OCI-LY7 (cell line): ENCODE measurements at regions not wholly inside any gene's neighbourhood (a gene's known extent, or its start where the extent isn't known, plus 50 kb on each side); places are given as distances from the start of the nearest gene placed in this dataset.

Source experiments
- BruUV-seq: library from RNA; stranded (reverse); fragments of 400-500 nt; replicated peaks from 2 replicates; lab custom pipeline; 2021; lab: Mats Ljungman, UMichigan
- CTCF ChIA-PET: fragments of 300-600 bp; sonication (Branson Sonifier 250); formaldehyde crosslinking; loops from one replicate; lab custom pipeline; 2022; ENCODE audit warnings: antibody characterized with exemption; ENCODE audit not compliant: unreplicated experiment; lab: Charles Lee
- POLR2A ChIA-PET: fragments of 300-600 bp; sonication (Branson Sonifier 250); formaldehyde crosslinking; loops from one replicate; lab custom pipeline; 2022; ENCODE audit warnings: antibody characterized with exemption; lab: Charles Lee
- DNase-seq: peaks from one replicate; pipeline ENCODE4 v3.0.0-alpha.2; 2015; ENCODE audit warnings: low spot score
- H2AFZ ChIP-seq: fragments of 200-600 bp; sonication (generic), shearing (Covaris generic); 2 replicates; pipeline ENCODE4 v1.6.1; 2014; ENCODE audit warnings: mild to moderate bottlenecking, antibody characterized with exemption, low read length, moderate library complexity
- H3K27ac ChIP-seq: fragments of 200-600 bp; sonication (generic); 2 replicates; pipeline ENCODE4 v1.5.1; 2014; ENCODE audit warnings: mixed run types, low read depth, mild to moderate bottlenecking, moderate library complexity, low read length, inconsistent platforms; ENCODE audit not compliant: poor library complexity, severe bottlenecking
- H3K36me3 ChIP-seq: fragments of 200-600 bp; sonication (generic); 2 replicates; pipeline ENCODE4 v1.6.1; 2014; ENCODE audit warnings: mild to moderate bottlenecking, antibody characterized with exemption, low read length, moderate library complexity, mixed read lengths; ENCODE audit not compliant: insufficient read depth
- H3K4me1 ChIP-seq: fragments of 200-600 bp; sonication (generic); 2 replicates; pipeline ENCODE4 v1.5.1; 2014; ENCODE audit warnings: mild to moderate bottlenecking, low read length; ENCODE audit not compliant: insufficient read depth, poor library complexity, severe bottlenecking
- H3K4me2 ChIP-seq: fragments of 200-600 bp; sonication (generic); 2 replicates; pipeline ENCODE4 v1.6.1; 2014; ENCODE audit warnings: mild to moderate bottlenecking, low read length
- H3K4me3 ChIP-seq: fragments of 200-600 bp; sonication (generic); 2 replicates; pipeline ENCODE4 v1.5.1; 2014; ENCODE audit warnings: mild to moderate bottlenecking, low read depth, low read length; ENCODE audit not compliant: poor library complexity, severe bottlenecking
- H3K79me2 ChIP-seq: fragments of 200-600 bp; sonication (generic); 2 replicates; pipeline ENCODE4 v1.6.1; 2016; ENCODE audit warnings: low read depth, mild to moderate bottlenecking, low read length, moderate library complexity, mixed read lengths; ENCODE audit not compliant: insufficient read depth
- H3K9me2 ChIP-seq: fragments of 200-600 bp; sonication (generic); 2 replicates; pipeline ENCODE4 v1.6.1; 2016; ENCODE audit warnings: mild to moderate bottlenecking, low read length, mixed read lengths; ENCODE audit not compliant: insufficient read depth
- H3K9me3 ChIP-seq: fragments of 200-600 bp; sonication (generic); 2 replicates; pipeline ENCODE4 v1.6.1; 2014; ENCODE audit warnings: mild to moderate bottlenecking, mixed run types, low read length, mixed read lengths
- H4K20me1 ChIP-seq: fragments of 200-600 bp; sonication (generic); 2 replicates; pipeline ENCODE4 v1.6.1; 2014; ENCODE audit warnings: mild to moderate bottlenecking, antibody characterized with exemption, low read length, moderate library complexity, mixed read lengths; ENCODE audit not compliant: insufficient read depth
- EZH2phosphoT487 ChIP-seq: fragments of 200-600 bp; sonication (generic); IDR thresholded peaks from 2 replicates; pipeline ENCODE4 v1.6.1; 2018; ENCODE audit warnings: low read depth, borderline replicate concordance, mild to moderate bottlenecking, mixed run types, antibody characterized with exemption, low read length, moderate library complexity, mixed read lengths
- intact Hi-C: fragments of 100-400 bp; cut with micrococcal nuclease; formaldehyde crosslinking; loops from one replicate; pipeline ENCODE4 v1.10.0; 2022; ENCODE audit not compliant: unreplicated experiment
- TF ChIP-seq, protein P1 (sequence below): fragments of 200-600 bp; sonication (generic); conservative IDR thresholded peaks from 2 replicates; pipeline ENCODE4 v1.5.1; 2014; ENCODE audit warnings: mild to moderate bottlenecking, antibody characterized with exemption, low read length, moderate library complexity, mixed read lengths

DNA sequence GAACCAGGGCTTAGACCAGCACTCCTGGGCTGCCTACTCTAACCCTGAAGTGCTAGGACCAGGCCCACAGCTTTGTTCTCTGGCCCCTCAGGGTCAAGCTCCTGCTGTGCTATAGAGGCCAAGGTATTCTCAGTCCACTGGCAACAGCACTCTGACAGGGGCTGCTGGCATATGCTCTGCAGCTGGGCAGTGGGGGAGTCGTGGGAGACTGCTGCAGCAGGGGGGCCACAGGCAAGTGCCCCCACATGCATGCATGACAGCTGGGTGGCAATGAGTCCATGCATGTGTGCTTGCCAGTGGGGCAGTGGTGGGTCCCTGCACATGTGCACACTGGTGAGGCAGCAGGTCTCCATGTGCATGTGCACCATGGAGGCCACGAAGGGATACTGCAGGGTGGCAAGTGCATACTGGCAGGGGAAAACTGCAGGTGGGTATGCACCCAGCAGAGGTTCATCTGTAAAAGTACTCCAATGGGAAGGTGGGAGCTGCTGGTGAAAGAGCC, 364.9 kb upstream of the IRAK1BP1 start:
- CTCF ChIA-PET, result no interaction called here
- no peak overlapping the region for H3K4me2 ChIP-seq
- no peak overlapping the region for H3K4me3 ChIP-seq
- no peaks in the 10 kb centered on the region for H3K79me2 ChIP-seq
- H3K27ac ChIP-seq, result no peak overlapping the region
- H4K20me1 ChIP-seq, result no peaks in the 10 kb centered on the region
- H3K9me3 ChIP-seq, result no peaks in the 10 kb centered on the region
- H3K9me2 ChIP-seq, result no peaks in the 10 kb centered on the region
- no TSS peak for BruUV-seq
- POLR2A ChIA-PET, result no interaction called here
- no peak overlapping the region for H2AFZ ChIP-seq
- intact Hi-C loops, result no loop called here
- DNase-seq, result no peak
- H3K4me1 ChIP-seq, result no peaks in the 10 kb centered on the region
- TF ChIP-seq EZH2phosphoT487, result no peak
- TF ChIP-seq, protein P1, sequence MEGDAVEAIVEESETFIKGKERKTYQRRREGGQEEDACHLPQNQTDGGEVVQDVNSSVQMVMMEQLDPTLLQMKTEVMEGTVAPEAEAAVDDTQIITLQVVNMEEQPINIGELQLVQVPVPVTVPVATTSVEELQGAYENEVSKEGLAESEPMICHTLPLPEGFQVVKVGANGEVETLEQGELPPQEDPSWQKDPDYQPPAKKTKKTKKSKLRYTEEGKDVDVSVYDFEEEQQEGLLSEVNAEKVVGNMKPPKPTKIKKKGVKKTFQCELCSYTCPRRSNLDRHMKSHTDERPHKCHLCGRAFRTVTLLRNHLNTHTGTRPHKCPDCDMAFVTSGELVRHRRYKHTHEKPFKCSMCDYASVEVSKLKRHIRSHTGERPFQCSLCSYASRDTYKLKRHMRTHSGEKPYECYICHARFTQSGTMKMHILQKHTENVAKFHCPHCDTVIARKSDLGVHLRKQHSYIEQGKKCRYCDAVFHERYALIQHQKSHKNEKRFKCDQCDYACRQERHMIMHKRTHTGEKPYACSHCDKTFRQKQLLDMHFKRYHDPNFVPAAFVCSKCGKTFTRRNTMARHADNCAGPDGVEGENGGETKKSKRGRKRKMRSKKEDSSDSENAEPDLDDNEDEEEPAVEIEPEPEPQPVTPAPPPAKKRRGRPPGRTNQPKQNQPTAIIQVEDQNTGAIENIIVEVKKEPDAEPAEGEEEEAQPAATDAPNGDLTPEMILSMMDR, result no peak
- H3K36me3 ChIP-seq, result no peaks in the 10 kb centered on the region

GRCh38 chr6:78505178-78505577, 362.2 kb upstream of the IRAK1BP1 start:
- no peaks in the 10 kb centered on the region for H3K36me3 ChIP-seq

GRCh38 chr6:78511009-78511408, 356.3 kb upstream of the IRAK1BP1 start:
- DNase-seq, result no peak
- Histone ChIP-seq H3K9me2 (no peaks in the 10 kb centered on the region), H3K27ac (no peak overlapping the region), H3K4me3 (no peak overlapping the region), H4K20me1 (no peaks in the 10 kb centered on the region), H2AFZ (no peak overlapping the region), H3K36me3 (no peaks in the 10 kb centered on the region), H3K9me3 (no peaks in the 10 kb centered on the region), H3K79me2 (no peaks in the 10 kb centered on the region), H3K4me2 (no peak overlapping the region), H3K4me1 (no peaks in the 10 kb centered on the region)
- POLR2A ChIA-PET, result interaction anchor here (0.7 to 1.0 kb wide), 3 partner anchors 11 to 1881 kb away, joined by 3 to 4 read pairs (median 4); no protein-coding TSS in a partner anchor
- no peak for TF ChIP-seq EZH2phosphoT487
- TF ChIP-seq, protein P1, result no peak
- intact Hi-C loops, result no loop called here
- CTCF ChIA-PET, result no interaction called here
- BruUV-seq, result no TSS peak

More at GRCh38 chr6:78505178-78505577, 362.2 kb upstream of the IRAK1BP1 start:
- Histone ChIP-seq H3K4me3 (no peak overlapping the region), H3K9me2 (no peaks in the 10 kb centered on the region), H4K20me1 (no peaks in the 10 kb centered on the region), H3K79me2 (no peaks in the 10 kb centered on the region), H2AFZ (no peak overlapping the region), H3K27ac (no peak overlapping the region), H3K4me2 (no peak overlapping the region), H3K4me1 (no peaks in the 10 kb centered on the region), H3K9me3 (no peaks in the 10 kb centered on the region)
- ChIA-PET POLR2A (no interaction called here), CTCF (no interaction called here)
- DNase-seq, result no peak
- intact Hi-C loops, result no loop called here
- BruUV-seq, result no TSS peak
- no peak for TF ChIP-seq EZH2phosphoT487
- TF ChIP-seq, protein P1, result no peak
